ENCODE measurements at regions not wholly inside any gene's neighbourhood (a gene's known extent, or its start where the extent isn't known, plus 50 kb on each side); places are given as distances from the start of the nearest gene placed in this dataset.

- Histone ChIP-seq H3K79me2 (ENCODE audit: insufficient read depth, low read length) (no peaks in the 10 kb centered on the region), H3K9me3 (ENCODE audit: insufficient read depth, low read depth, low read length) (no peaks in the 10 kb centered on the region), H3K4me1 (ENCODE audit: insufficient read depth, low read length, poor library complexity, severe bottlenecking) (no peaks in the 10 kb centered on the region), H2AFZ (ENCODE audit: low read length) (no peak overlapping the region), H3F3A (ENCODE audit: low read depth) (no peaks in the 10 kb centered on the region), H4K20me1 (ENCODE audit: insufficient read depth, low read length, poor library complexity, severe bottlenecking) (no peaks in the 10 kb centered on the region), H3K27me3 (ENCODE audit: insufficient read depth, low read length, poor library complexity, severe bottlenecking) (no peaks in the 10 kb centered on the region), H3K9me2 (replicated peaks; ENCODE audit: low read depth, low read length) (no peaks in the 10 kb centered on the region), H3K4me3 (ENCODE audit: low read length, poor library complexity, severe bottlenecking) (no peak overlapping the region), H3K36me3 (ENCODE audit: insufficient read depth, low read length) (no peaks in the 10 kb centered on the region), H3K9ac (ENCODE audit: low read depth, low read length, poor library complexity, severe bottlenecking) (no peak overlapping the region), H3K4me2 (ENCODE audit: low read depth, low read length, poor library complexity, severe bottlenecking) (no peak overlapping the region)
- TF ChIP-seq CTCF (conservative IDR thresholded peaks at IDR 0.05; ENCODE audit: low read length) (no peak), EZH2phosphoT487 (IDR thresholded peaks at IDR 0.05; ENCODE audit: borderline replicate concordance) (no peak)
These were observed 53.4 kb upstream of the NAV3 start for GRCh38 chr12:77777274-77777673.

GRCh38 chr12:77774761-77775160 lies 55.9 kb upstream of the NAV3 start:
- no peak overlapping the region for H3K4me2 ChIP-seq (ENCODE audit: low read depth, low read length, poor library complexity, severe bottlenecking)
- no peaks in the 10 kb centered on the region for H3K36me3 ChIP-seq (ENCODE audit: insufficient read depth, low read length)
- no peak overlapping the region for H2AFZ ChIP-seq (ENCODE audit: low read length)
- H3K9me3 ChIP-seq (ENCODE audit: insufficient read depth, low read depth, low read length): no peaks in the 10 kb centered on the region
- no peak overlapping the region for H3K9ac ChIP-seq (ENCODE audit: low read depth, low read length, poor library complexity, severe bottlenecking)
- no peak overlapping the region for H3K4me3 ChIP-seq (ENCODE audit: low read length, poor library complexity, severe bottlenecking)
- no peaks in the 10 kb centered on the region for H3K79me2 ChIP-seq (ENCODE audit: insufficient read depth, low read length)
- H3K4me1 ChIP-seq (ENCODE audit: insufficient read depth, low read length, poor library complexity, severe bottlenecking): no peaks in the 10 kb centered on the region
- TF ChIP-seq CTCF (conservative IDR thresholded peaks at IDR 0.05; ENCODE audit: low read length) (no peak), EZH2phosphoT487 (IDR thresholded peaks at IDR 0.05; ENCODE audit: borderline replicate concordance) (no peak)
- no peaks in the 10 kb centered on the region for H4K20me1 ChIP-seq (ENCODE audit: insufficient read depth, low read length, poor library complexity, severe bottlenecking)
- no peaks in the 10 kb centered on the region for H3K9me2 ChIP-seq (replicated peaks; ENCODE audit: low read depth, low read length)
- no peaks in the 10 kb centered on the region for H3K27me3 ChIP-seq (ENCODE audit: insufficient read depth, low read length, poor library complexity, severe bottlenecking)
- no peaks in the 10 kb centered on the region for H3F3A ChIP-seq (ENCODE audit: low read depth)

- no peaks in the 10 kb centered on the region for H3K27me3 ChIP-seq (ENCODE audit: insufficient read depth, low read length, poor library complexity, severe bottlenecking)
- H3K79me2 ChIP-seq (ENCODE audit: insufficient read depth, low read length): no peaks in the 10 kb centered on the region
- TF ChIP-seq CTCF (conservative IDR thresholded peaks at IDR 0.05; ENCODE audit: low read length) (no peak), EZH2phosphoT487 (IDR thresholded peaks at IDR 0.05; ENCODE audit: borderline replicate concordance) (no peak)
- H3K4me1 ChIP-seq (ENCODE audit: insufficient read depth, low read length, poor library complexity, severe bottlenecking): no peaks in the 10 kb centered on the region
- no peaks in the 10 kb centered on the region for H3F3A ChIP-seq (ENCODE audit: low read depth)
- no peaks in the 10 kb centered on the region for H3K9me2 ChIP-seq (replicated peaks; ENCODE audit: low read depth, low read length)
- H2AFZ ChIP-seq (ENCODE audit: low read length): no peak overlapping the region
- H3K9ac ChIP-seq (ENCODE audit: low read depth, low read length, poor library complexity, severe bottlenecking): no peak overlapping the region
- H3K4me3 ChIP-seq (ENCODE audit: low read length, poor library complexity, severe bottlenecking): no peak overlapping the region
- no peaks in the 10 kb centered on the region for H4K20me1 ChIP-seq (ENCODE audit: insufficient read depth, low read length, poor library complexity, severe bottlenecking)
- H3K4me2 ChIP-seq (ENCODE audit: low read depth, low read length, poor library complexity, severe bottlenecking): no peak overlapping the region
- peaks cover 4% of the 10 kb centered on the region; the same call in 1 of the 2 replicates for H3K9me3 ChIP-seq (ENCODE audit: insufficient read depth, low read depth, low read length)
- H3K36me3 ChIP-seq (ENCODE audit: insufficient read depth, low read length): no peaks in the 10 kb centered on the region
These were observed 57.9 kb upstream of the NAV3 start for GRCh38 chr12:77772676-77773298.

Measured in Loucy (cell line).